Heart left ventricle (tissue), 13 donors: ENCODE measurements at regions not wholly inside any gene's neighbourhood (a gene's known extent, or its start where the extent isn't known, plus 50 kb on each side); places are given as distances from the start of the nearest gene placed in this dataset.

Experiments
- CTCF ChIP-seq, 12 donors: fragments of 200-600 bp; sonication (generic) in 4 of 12; IDR thresholded peaks; one replicate each; pipeline versions ENCODE4 v1.5.0 to v1.8.0; 2018 to 2022; ENCODE audit warnings: antibody characterized with exemption in 12 of 12, mild to moderate bottlenecking in 5 of 12
- POLR2A ChIP-seq, 2 donors: fragments of 450-650 bp; IDR thresholded peaks; one replicate each; pipeline ENCODE4 v1.6.1; 2017; ENCODE audit warnings: antibody characterized with exemption in 2 of 2, mild to moderate bottlenecking in 2 of 2, moderate library complexity in 2 of 2
- donor health status: ischemic (EF 13 %, LVEDD 7.1; RV severe dilation, severe dysfunction).
- donor health status: DM: no; HTN: yes; CAD: no.
- donor health status: DM: no; HTN: no; CAD: no.
- donor health status: ischemic (EF 25% LVEDD 6.9; RV normal size, moderate dysfunction).
- donor health status: ischemic (EF 25% LVEDD 5.7; RV mildly dilated, moderate dysfunction).
- donor health status: ischemic (EF 35%, LVEDD 5.7; RV mildly dilated, moderate dysfunction).
- donor health status: nonischemic (EF 11% LVEDD 7.7; RV severe dilation, severe dysfunction).
- donor health status: DM: yes; HTN: yes; CAD: no.
- donor health status: PGD.
- donor health status: ischemic (EF 29% LVEDD 5.4; RV normal size, mild dysfunction).
- donor health status: nonischemic (EF 23%, LVEDD 6.1; RV moderate dilation, normal function).

GRCh38 chr3:135426508-135426907 lies 539.0 kb upstream of the PPP2R3A start:
- TF ChIP-seq POLR2A (IDR thresholded peaks at IDR 0.05) (no peak), CTCF (IDR thresholded peaks at IDR 0.05) (no peak)
